ENCODE measurements at regions not wholly inside any gene's neighbourhood (a gene's known extent, or its start where the extent isn't known, plus 50 kb on each side); places are given as distances from the start of the nearest gene placed in this dataset.

DNA sequence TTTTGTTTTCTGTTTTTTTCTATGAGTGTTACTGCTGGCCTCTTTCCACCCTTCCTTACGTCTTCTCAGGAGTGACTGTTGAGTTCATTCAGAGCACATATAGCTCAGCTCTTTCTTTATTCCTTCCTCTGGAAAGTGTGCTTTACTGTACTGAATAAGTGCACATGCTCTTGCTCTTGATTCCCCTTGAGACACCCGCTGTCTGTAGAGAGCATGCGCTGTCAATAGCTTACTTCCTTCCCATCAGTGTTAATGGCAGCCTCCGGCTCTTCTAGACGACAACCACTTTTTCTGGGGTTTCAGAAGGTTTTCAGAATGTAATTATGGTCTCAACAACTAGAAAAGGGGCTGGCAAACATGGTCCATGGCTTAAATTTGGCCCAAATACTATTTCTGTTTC, 504.9 kb downstream of the C4orf33 start:
- TF ChIP-seq, protein P1, sequence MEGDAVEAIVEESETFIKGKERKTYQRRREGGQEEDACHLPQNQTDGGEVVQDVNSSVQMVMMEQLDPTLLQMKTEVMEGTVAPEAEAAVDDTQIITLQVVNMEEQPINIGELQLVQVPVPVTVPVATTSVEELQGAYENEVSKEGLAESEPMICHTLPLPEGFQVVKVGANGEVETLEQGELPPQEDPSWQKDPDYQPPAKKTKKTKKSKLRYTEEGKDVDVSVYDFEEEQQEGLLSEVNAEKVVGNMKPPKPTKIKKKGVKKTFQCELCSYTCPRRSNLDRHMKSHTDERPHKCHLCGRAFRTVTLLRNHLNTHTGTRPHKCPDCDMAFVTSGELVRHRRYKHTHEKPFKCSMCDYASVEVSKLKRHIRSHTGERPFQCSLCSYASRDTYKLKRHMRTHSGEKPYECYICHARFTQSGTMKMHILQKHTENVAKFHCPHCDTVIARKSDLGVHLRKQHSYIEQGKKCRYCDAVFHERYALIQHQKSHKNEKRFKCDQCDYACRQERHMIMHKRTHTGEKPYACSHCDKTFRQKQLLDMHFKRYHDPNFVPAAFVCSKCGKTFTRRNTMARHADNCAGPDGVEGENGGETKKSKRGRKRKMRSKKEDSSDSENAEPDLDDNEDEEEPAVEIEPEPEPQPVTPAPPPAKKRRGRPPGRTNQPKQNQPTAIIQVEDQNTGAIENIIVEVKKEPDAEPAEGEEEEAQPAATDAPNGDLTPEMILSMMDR (IDR thresholded peaks at IDR 0.05; ENCODE audit: low read depth, low read length, missing input control), result no peak
- no peak for TF ChIP-seq FOXA1 (IDR thresholded peaks at IDR 0.05)
- TF ChIP-seq YY1 (IDR thresholded peaks at IDR 0.05), result no peak
- TF ChIP-seq JUND (IDR thresholded peaks at IDR 0.05), result no peak
